GM18868 (cell line): ENCODE measurements at regions not wholly inside any gene's neighbourhood (a gene's known extent, or its start where the extent isn't known, plus 50 kb on each side); places are given as distances from the start of the nearest gene placed in this dataset.

Experiments
- ATAC-seq: cut with Tn5 transposase; IDR thresholded peaks from one replicate; pipeline ENCODE4 v1.9.1; 2021; ENCODE audit warnings: mild to moderate bottlenecking, moderate library complexity; ENCODE audit not compliant: unreplicated experiment

DNA sequence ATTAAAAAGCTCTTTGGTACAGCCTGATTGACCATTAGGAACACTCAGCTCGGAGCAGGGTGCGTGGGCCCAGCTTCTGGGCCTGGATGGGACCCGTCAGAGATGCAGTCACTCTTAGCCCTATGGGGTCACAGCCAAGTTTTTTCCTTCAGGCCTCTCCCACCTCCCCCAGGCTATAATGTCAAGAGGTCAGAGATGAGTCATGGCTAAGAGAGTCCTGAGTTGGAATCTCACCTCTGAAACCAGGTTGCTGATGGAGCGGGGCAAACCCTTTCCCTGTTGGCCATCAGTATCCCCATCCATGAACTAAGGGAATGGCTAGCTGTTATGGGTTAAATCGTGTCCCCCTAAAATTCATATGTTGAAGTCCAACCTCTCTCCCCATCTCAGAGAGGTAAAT lies 195.9 kb upstream of the POU3F1 start:
- no peak for ATAC-seq

DNA sequence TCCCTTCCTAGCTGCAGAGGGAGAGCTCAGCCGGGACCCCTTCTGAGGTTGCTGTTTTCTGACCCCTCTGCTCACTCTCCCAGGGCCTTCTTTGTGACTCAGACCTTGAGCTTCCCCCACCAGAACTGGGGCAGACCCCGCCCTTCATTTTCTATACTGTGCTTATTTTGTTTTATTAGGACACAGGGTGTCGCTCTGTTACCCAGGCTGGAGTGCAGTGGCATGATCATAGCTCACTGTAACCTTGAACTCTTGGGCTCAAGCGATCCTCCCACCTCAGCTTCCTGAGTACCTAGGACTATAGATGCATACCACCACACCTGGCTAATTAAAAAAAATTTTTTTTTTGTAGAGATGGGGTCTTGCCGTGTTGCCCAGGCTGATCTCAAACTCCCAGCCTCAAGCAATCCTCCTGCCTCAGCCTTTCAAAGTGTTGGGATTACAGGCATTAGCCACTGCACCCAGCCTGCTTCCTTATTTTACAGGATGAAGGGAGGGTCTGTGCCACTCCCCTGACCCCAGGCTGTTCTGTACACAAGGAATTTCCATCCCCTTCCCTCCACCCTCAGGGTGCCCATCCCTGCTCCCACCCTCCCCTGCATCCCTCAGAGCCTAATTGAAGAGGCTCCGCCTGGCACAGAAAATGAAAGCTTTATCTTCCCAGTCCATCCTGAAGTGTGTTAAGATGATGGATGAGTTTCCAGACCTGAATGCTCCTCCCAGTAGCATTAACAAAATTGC lies 195.2 kb upstream of the POU3F1 start:
- ATAC-seq, result no peak

DNA sequence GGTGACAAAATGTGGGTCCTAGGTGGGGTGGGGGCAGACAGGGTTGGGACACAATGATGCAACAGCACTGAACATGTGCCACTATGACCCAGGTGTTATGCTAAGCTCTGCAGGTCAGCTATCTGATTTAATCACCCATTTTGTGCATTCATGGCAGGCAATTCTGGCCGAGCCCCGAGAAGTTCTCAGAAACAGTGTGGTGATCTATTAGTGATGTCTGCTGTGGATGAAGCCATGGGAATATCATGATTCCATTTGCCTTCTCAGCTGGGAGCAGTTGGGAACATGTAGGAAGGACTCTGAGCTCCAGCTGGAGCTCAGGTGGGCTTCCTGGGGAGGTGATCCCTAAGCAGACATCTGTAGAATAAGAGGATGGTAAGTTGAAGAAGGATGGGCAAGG lies 194.0 kb upstream of the POU3F1 start:
- no peak for ATAC-seq

- no peak for ATAC-seq
These were observed 192.8 kb upstream of the POU3F1 start for GRCh38 chr1:38239258-38239835.

DNA sequence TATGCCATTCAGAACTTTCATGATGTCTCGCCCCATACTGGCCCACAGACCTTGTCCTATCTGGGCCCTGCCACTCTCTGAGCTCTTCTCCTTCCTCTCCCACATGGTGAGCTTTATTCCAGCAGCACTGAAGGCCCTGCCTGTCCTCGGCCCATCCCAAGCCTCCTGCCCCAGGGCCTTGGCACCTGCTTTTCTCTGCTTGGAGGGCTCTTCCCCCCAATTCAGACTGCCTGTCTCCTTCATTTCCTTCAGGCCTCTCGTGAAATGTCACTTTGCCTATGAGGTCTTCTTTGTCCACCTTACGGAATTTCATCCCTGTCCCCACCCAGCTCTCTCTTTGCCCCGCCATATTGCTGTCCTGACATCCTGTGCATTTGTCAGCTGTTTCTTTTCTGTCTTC lies 191.7 kb upstream of the POU3F1 start:
- ATAC-seq, result no peak

GRCh38 chr1:38235705-38236104 lies 189.1 kb upstream of the POU3F1 start:
- ATAC-seq, result no peak

DNA sequence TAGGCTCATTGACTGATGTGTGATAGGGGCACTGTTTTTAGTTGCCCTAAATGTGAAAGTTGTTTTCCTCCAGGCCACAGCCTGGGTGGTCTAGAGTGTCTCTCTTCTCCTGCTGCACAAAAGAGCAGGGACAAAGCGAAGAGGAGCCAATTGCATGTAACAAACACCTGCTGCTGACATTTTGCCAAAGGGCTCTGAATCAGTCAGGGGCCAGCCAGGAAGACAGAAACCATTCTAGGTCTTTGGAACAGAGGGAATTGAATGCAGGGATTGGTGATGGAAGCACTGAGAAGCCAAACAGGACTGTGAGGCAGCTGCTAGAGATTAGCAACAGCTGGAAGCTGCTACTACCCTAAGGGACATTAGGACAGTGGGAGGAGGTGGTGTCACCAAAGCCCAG lies 185.3 kb upstream of the POU3F1 start:
- no peak for ATAC-seq

DNA sequence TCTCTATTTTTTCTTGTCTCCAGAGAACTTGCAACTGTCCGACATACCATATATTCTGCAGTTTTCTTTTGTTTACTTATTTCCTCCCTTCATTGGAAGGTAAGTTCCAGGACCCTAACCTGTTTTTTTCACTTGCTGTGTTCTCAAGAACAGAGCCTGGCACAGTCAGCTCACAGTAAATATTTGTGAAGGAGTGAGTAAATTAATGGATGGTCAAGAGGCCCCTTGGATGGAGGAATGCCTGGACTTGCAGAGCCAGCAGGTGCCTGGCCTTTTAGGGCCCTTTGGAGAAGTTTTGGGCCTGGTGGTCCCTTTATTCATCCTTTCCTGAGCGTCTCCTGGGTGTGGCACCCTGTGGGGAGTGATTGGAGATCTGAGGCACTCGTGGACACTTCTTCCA lies 182.1 kb upstream of the POU3F1 start:
- ATAC-seq, result no peak

DNA sequence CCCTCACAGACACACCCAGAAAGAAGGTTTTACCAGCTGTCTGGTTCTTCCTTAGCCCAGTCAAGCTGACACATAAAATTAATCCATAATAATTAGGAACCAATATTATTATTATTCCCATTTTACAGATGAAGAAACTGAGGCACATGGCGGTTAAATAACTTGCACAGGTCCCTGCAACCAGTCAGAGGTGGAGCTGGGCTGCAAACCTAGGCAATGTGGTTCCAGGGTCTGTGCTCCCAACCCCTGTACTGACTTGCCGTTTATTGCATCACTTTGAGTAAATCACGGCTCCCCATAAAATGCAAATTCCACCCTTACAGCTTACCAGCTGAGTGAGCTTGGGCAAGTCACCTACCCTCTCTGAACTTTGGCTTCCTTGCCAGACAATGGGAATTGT lies 179.2 kb upstream of the POU3F1 start:
- ATAC-seq, result no peak

DNA sequence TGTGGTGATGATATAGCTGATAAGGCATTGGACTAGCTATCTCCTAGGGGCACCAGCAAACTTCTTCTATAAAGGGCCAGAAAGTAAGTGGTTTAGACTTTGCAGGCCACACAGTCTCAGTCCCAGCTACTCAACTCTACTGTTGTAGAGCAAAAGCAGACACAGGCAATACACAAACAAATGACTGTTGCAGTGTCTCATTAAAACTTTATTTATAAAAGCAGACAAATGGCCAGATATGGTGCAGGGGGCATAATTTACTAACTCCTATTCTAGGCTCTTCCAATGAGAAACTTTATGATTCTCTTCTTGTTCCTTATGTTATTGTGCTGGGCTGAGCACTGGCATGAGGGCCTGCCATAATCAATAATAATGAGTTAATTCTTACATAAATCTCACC lies 176.8 kb upstream of the POU3F1 start:
- no peak for ATAC-seq

GRCh38 chr1:38222891-38223290 lies 176.3 kb upstream of the POU3F1 start:
- no peak for ATAC-seq

DNA sequence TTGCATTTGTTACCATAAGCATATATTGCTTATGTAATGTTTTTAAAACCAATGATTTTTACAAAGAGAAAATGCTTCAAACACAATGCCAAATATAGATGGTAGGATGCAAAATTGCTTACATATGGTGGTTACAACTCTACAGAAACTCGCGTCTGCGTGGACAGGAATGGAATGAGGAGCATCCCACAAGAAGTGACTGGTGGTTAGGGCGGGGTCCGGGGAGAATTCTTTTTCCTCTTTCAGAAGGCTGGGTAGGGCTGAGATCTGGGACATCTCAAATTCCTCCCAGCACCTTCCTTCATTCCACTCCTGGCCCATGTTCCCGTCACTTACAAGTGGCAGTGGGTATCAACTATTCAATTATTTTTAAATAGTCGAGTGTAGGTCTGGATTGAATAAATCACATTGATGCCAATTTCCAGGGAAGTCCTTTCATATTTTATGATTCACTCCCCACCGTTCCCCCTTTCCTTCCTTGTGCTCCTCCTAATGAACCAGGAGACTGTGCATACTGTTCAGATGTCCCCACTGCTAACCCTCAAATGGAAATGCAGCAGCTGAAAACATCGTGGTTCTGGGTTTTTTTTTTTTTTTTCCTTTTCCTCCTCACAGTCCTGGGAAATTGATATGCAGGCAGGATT lies 174.5 kb upstream of the POU3F1 start:
- ATAC-seq, result no peak

DNA sequence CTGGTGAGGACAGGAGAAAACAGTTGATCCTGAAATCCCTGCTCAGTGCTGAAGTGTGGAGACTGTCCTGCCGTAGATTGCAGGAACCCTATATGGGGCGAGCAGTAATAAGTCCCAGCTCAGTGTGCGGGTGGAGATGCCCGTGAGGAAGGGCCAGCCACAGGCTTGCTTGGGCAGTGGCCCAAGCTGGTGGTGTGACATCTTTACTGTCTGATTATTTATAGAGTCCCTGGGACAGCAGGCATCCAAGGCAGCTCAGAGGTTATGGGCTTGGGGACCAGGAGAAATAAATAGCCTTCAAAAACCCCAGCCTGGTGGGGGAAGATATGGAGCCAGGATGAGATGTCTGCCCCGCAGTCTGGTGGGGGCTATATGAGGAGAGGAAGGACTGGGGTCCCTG lies 170.7 kb upstream of the POU3F1 start:
- no peak for ATAC-seq

GRCh38 chr1:38213646-38214434 lies 167.2 kb upstream of the POU3F1 start:
- no peak for ATAC-seq

DNA sequence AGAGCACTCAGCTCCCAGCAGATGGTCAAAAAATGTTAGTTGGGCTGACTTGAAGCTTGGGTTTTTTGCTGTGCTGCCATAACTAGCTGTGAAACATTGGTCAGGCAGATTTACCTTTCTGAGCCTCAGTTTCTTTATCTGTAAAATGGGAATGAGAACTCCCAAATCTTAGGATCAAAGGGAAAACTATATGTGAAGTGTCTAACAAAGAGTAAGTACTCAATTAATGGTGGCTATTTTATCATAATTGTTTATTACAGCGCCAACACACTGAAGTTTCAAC lies 164.2 kb upstream of the POU3F1 start:
- ATAC-seq, result no peak

- ATAC-seq, result no peak
These were observed 163.7 kb upstream of the POU3F1 start for GRCh38 chr1:38210021-38210894.

- ATAC-seq, result no peak
These were observed 162.4 kb upstream of the POU3F1 start for GRCh38 chr1:38208716-38209632.

- no peak for ATAC-seq
These were observed 161.3 kb upstream of the POU3F1 start for GRCh38 chr1:38207906-38208305.

GRCh38 chr1:38207275-38207674 lies 160.7 kb upstream of the POU3F1 start:
- no peak for ATAC-seq

GRCh38 chr1:38204698-38205097 lies 158.1 kb upstream of the POU3F1 start:
- no peak for ATAC-seq
